ENCODE measurements at regions not wholly inside any gene's neighbourhood (a gene's known extent, or its start where the extent isn't known, plus 50 kb on each side); places are given as distances from the start of the nearest gene placed in this dataset.

DNA sequence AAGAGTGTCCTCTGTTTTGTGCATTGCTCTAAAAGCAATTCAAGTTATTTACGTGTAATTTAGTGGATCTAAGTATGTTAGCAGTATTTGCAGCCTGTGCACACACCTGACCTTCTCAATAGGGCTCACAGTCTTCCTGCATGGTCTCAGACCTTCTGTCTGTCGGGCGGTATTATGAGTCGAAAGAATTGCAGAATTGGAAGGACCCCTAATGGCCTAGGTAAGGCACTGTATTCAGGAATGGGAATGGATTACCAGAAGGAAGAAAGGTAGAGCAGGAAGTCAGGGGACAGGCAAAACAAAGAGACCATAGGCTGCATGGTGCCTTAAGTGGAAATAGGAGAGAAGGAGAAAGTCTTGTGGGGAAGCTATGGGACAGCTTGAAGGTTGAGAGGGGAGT lies 341.6 kb downstream of the VRK1 start:
- H2BK120ac ChIP-seq (ENCODE audit: low read depth, low read length), result no peak overlapping the region
- no peak overlapping the region for H4K91ac ChIP-seq (ENCODE audit: insufficient read depth, low read depth, low read length)
- H3K27me3 ChIP-seq (ENCODE audit: control insufficient read depth, insufficient read depth, low read length), result no peaks in the 10 kb centered on the region
- H3K27ac ChIP-seq (ENCODE audit: insufficient read depth, low read length), result no peak overlapping the region
- no peaks in the 10 kb centered on the region for H3K4me1 ChIP-seq (ENCODE audit: control insufficient read depth, insufficient read depth, low read length)
- no peak overlapping the region for H3K4me3 ChIP-seq (ENCODE audit: insufficient read depth, low read depth, low read length)
- no peak overlapping the region for H2AFZ ChIP-seq (replicated peaks; ENCODE audit: low read length, poor library complexity)
- DNase-seq, result no peak
- H3K36me3 ChIP-seq (ENCODE audit: control insufficient read depth, insufficient read depth, low read length), result no peaks in the 10 kb centered on the region
- no peak overlapping the region for H2AK9ac ChIP-seq (replicated peaks; ENCODE audit: low read depth, low read length, poor library complexity)
- no peak overlapping the region for H3K56ac ChIP-seq (ENCODE audit: extremely low read depth, insufficient read depth, low read length)
- no peak overlapping the region for H2BK20ac ChIP-seq (ENCODE audit: low read depth, low read length)
- ChIA-PET POLR2A (ENCODE audit: unreplicated experiment) (no interaction called here), CTCF (no interaction called here)
- dilution Hi-C loops (cut with HindIII; ENCODE audit: low sequenced_read_pairs, unreplicated experiment), result no loop called here
- no peak overlapping the region for H3K4ac ChIP-seq (ENCODE audit: low read depth, low read length)
- H3K9me3 ChIP-seq (ENCODE audit: control insufficient read depth, insufficient read depth, low read length), result peaks cover 22% of the 10 kb centered on the region
- no peak overlapping the region for H2BK5ac ChIP-seq (ENCODE audit: low read depth, low read length, poor library complexity, severe bottlenecking)
- no peaks in the 10 kb centered on the region for H4K20me1 ChIP-seq (ENCODE audit: insufficient read depth, low read length)
- no peak overlapping the region for H2BK15ac ChIP-seq (ENCODE audit: low read depth, low read length)
- in situ Hi-C loops (cut with MboI; ENCODE audit: low sequenced_read_pairs), result no loop called here
- BruUV-seq (replicated peaks), result no TSS peak
- no peaks in the 10 kb centered on the region for H3K79me1 ChIP-seq (ENCODE audit: low read depth in 1 of 2, low read length in 2 of 2)
- H3K14ac ChIP-seq (replicated peaks; ENCODE audit: low read depth, low read length), result no peak overlapping the region
- no peak overlapping the region for H2AK5ac ChIP-seq (ENCODE audit: low read depth, low read length)
- H3K9me1 ChIP-seq (ENCODE audit: insufficient read depth, low read length), result no peaks in the 10 kb centered on the region
- H3K23ac ChIP-seq (ENCODE audit: low read depth, low read length), result no peak overlapping the region
- no peak overlapping the region for H3K18ac ChIP-seq (ENCODE audit: low read depth, low read length)
- TF ChIP-seq, protein P1, sequence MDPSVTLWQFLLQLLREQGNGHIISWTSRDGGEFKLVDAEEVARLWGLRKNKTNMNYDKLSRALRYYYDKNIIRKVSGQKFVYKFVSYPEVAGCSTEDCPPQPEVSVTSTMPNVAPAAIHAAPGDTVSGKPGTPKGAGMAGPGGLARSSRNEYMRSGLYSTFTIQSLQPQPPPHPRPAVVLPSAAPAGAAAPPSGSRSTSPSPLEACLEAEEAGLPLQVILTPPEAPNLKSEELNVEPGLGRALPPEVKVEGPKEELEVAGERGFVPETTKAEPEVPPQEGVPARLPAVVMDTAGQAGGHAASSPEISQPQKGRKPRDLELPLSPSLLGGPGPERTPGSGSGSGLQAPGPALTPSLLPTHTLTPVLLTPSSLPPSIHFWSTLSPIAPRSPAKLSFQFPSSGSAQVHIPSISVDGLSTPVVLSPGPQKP (IDR thresholded peaks at IDR 0.05; ENCODE audit: borderline replicate concordance, low read depth, low read length), result no peak
- TF ChIP-seq MAFK (IDR thresholded peaks at IDR 0.05; ENCODE audit: low read depth, low read length), result no peak
- no peak for TF ChIP-seq BHLHE40 (IDR thresholded peaks at IDR 0.05; ENCODE audit: low read depth, low read length)
- TF ChIP-seq POLR2A (IDR thresholded peaks at IDR 0.05; ENCODE audit: low read depth, low read length), result no peak
- no peak for TF ChIP-seq CHD1 (IDR thresholded peaks at IDR 0.05; ENCODE audit: low read depth, low read length)
- no peak for TF ChIP-seq NFE2L2 (IDR thresholded peaks at IDR 0.05; ENCODE audit: low read depth, low read length)
- TF ChIP-seq MAZ (IDR thresholded peaks at IDR 0.05; ENCODE audit: borderline replicate concordance, low read depth, low read length), result no peak
- TF ChIP-seq FOS (IDR thresholded peaks at IDR 0.05; ENCODE audit: low read depth, low read length), result no peak
- TF ChIP-seq CEBPB (IDR thresholded peaks at IDR 0.05; ENCODE audit: low read depth, low read length), result no peak
- TF ChIP-seq SMC3 (IDR thresholded peaks at IDR 0.05; ENCODE audit: low read depth, low read length), result no peak
- TF ChIP-seq MXI1 (IDR thresholded peaks at IDR 0.05; ENCODE audit: borderline replicate concordance, low read depth, low read length), result no peak
- TF ChIP-seq, protein P2, sequence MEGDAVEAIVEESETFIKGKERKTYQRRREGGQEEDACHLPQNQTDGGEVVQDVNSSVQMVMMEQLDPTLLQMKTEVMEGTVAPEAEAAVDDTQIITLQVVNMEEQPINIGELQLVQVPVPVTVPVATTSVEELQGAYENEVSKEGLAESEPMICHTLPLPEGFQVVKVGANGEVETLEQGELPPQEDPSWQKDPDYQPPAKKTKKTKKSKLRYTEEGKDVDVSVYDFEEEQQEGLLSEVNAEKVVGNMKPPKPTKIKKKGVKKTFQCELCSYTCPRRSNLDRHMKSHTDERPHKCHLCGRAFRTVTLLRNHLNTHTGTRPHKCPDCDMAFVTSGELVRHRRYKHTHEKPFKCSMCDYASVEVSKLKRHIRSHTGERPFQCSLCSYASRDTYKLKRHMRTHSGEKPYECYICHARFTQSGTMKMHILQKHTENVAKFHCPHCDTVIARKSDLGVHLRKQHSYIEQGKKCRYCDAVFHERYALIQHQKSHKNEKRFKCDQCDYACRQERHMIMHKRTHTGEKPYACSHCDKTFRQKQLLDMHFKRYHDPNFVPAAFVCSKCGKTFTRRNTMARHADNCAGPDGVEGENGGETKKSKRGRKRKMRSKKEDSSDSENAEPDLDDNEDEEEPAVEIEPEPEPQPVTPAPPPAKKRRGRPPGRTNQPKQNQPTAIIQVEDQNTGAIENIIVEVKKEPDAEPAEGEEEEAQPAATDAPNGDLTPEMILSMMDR (conservative IDR thresholded peaks at IDR 0.05; ENCODE audit: low read depth, low read length), result no peak
- TF ChIP-seq RAD21 (IDR thresholded peaks at IDR 0.05; ENCODE audit: low read length), result no peak
- TF ChIP-seq, protein P3, sequence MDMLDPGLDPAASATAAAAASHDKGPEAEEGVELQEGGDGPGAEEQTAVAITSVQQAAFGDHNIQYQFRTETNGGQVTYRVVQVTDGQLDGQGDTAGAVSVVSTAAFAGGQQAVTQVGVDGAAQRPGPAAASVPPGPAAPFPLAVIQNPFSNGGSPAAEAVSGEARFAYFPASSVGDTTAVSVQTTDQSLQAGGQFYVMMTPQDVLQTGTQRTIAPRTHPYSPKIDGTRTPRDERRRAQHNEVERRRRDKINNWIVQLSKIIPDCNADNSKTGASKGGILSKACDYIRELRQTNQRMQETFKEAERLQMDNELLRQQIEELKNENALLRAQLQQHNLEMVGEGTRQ (IDR thresholded peaks at IDR 0.05; ENCODE audit: low read depth, low read length), result no peak
- H3K4me2 ChIP-seq (ENCODE audit: low read depth, low read length), result no peak overlapping the region
- no peak for ATAC-seq (ENCODE audit: low read depth)
- H3K9ac ChIP-seq (ENCODE audit: low read depth, low read length), result no peak overlapping the region
- no peak overlapping the region for H4K5ac ChIP-seq (ENCODE audit: low read depth, low read length)
- H4K8ac ChIP-seq (ENCODE audit: low read depth in 2 of 2, low read length in 2 of 2), result no peak overlapping the region
- intact Hi-C loops (cut with micrococcal nuclease), result no loop called here
- WGBS, 2 experiments (ENCODE audit: extremely low coverage in 2 of 2, insufficient read length in 1 of 2), result 50% methylated on average over 3 of the region's 4 CpGs; no CpG with 5 or more reads in 1 of the 2 experiments

Measured in IMR-90 (cell line).